ENCODE measurements at regions not wholly inside any gene's neighbourhood (a gene's known extent, or its start where the extent isn't known, plus 50 kb on each side); places are given as distances from the start of the nearest gene placed in this dataset.

DNA sequence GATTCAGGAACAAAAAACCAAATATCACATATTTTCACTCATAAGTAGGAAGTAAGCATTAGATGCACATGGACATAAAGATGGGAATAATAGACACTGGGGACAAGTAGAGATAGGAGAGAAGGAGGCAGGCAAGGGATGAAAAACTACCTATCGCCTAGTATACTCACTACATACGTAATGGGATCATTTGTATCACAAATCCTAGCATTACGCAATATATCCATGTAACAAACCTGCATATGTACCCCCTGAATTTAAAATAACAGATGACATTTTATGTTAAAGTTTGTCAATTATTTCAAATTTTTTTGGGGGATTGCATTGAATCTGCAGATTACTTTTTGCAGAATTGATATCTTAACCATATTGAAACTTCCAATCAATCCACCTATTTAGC is 660.5 kb upstream of the MAN1A1 start:
- no peak for DNase-seq

GRCh38 chr6:120005292-120005976 is 655.9 kb upstream of the MAN1A1 start:
- DNase-seq, result no peak

DNA sequence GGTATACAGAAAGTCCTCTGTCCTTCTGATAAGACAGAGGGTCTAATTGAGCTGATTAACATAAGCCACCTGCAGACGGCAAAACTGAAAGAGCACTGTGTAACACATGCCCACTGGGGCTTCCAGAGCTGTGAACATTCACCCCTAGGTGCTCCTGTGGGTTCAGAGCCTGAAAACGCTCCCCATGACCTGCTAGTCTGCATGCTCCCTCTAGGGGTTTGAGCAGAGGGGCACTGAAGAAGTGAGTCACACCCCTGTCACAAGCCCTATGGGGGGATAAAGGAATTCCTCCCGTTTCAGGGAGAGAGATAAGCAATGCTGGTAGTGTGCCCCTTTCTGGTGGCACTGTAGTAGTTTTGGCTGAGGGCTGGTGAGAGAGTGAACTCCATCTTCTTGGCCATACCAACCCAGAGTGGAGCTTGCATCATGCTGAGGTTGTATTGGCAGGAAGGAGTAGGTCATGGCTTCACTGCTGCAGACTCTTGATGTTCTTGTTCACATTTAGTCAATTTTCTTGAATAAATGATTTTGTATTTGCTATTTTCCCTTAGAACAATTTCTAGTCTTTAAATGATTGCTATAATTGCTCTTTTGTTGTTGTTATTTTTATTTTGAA is 637.5 kb upstream of the MAN1A1 start:
- no peak for DNase-seq

DNA sequence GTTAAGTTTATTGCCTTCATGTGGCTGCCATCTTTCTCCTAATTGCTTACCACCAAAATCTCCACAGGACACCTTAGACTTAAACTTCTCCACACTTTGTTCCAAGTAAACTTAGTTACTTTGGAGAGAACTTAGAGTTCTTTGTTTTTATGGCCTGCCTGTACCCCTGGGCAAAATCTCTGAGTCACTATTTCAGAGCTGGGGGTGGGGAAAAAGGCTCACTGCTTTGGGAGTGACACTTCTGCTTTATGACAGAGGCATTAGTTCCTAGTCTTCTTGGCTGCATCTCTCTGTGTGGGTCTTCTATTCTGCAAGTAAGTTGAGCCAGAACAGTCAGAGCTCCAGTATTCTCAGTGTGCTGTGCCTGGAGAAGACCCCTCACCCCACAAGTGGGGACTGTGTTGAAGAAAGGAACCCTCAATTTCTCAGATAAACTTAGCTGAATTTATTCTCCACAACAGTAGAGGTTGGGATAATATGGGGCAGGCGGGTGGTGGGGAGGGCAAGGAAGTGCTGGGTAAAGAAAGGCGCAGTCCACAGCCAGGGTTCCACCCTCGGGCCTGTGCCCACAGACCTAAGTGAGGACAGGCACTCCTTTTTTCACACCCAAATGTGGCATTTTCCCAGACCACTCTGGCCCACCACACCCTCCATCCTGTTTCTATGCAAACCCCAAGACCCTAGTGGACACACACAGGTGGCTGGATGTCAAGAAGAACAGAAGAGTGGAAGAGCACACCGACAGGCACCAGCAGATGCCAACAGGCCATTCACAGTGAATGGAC is 636.6 kb upstream of the MAN1A1 start:
- DNase-seq, result no peak

GRCh38 chr6:119980802-119981201 is 631.2 kb upstream of the MAN1A1 start:
- no peak for DNase-seq

DNA sequence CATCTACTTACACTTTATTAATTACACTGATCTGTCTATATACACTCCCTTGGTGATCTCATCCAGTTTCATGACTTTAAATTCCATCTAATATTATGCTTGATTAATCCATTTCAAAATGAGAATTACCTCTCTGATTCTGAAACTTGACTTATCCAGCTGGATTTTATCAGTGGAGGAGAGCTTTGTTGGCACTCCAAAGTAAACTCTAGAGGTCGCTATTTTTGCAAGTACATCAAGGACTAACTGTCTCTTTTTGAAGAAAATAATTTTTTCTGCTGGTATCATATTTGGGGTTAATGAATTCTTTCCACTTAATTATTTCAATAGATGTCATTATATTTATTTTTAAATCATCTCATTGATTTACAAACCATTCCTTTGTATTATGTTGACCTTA is 630.3 kb upstream of the MAN1A1 start:
- no peak for DNase-seq

- DNase-seq, result no peak
These were observed 628.8 kb upstream of the MAN1A1 start for GRCh38 chr6:119978274-119978889.

- no peak for DNase-seq
These were observed 625.0 kb upstream of the MAN1A1 start for GRCh38 chr6:119974430-119975159.

- DNase-seq, result no peak
These were observed 616.9 kb upstream of the MAN1A1 start for GRCh38 chr6:119966484-119966883.

GRCh38 chr6:119965900-119966299 is 616.3 kb upstream of the MAN1A1 start:
- DNase-seq, result no peak

- no peak for DNase-seq
These were observed 615.4 kb upstream of the MAN1A1 start for GRCh38 chr6:119965008-119965407.

DNA sequence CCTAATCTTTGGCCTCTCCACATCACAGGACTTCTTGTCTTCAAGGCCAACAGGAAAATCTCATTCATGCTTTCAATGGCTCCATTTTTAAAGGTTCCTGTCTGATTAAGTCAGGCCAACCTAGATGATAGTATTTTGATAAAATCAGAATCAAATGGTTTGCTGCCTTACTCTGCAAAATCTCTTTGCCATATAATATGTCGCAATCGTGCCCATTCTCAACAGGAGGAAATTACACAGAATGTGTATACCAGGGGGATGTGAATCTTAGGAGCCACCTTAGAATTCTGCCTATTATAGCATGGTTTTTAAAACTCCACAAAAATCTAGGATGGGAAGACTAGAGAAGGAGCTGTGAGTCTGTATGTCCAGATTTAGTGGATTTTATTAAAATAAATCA is 612.9 kb upstream of the MAN1A1 start:
- DNase-seq, result no peak

DNA sequence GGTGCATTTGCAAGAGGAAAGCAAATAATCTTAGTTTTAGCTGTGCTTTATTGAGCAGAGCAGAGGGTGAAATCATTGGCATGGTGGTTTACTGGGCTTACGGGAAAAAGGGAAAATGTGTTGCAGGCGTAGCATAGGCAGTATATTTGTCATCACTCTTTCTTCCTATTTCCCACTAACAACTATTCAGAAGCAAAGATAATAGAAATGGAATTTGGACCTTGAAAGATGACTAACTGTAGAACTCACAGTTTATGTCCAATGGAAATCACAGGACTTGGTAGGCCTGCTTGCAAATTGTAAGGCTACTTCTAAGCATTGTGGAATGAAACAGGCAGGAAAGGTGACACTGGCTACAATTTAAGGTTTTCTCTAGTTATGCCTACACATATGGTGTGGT is 611.9 kb upstream of the MAN1A1 start:
- no peak for DNase-seq

DNA sequence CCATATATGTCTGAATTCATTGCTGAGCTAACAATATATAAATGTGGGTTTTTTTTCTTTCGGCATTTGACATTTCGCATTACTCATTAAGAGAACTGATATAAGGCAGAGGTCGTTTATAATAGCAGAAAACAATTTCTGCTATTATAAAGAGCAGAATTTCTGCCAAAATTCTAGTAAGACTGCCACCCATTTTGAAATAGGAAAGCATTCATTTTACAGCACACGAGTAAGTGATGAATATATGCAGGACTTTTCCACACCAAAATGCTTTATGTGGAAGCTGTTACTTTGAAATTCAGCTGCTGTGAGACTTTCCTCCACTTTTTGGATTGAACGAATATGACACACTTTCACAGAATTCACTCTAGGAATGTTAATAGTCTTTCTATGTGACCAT is 610.9 kb upstream of the MAN1A1 start:
- no peak for DNase-seq

DNA sequence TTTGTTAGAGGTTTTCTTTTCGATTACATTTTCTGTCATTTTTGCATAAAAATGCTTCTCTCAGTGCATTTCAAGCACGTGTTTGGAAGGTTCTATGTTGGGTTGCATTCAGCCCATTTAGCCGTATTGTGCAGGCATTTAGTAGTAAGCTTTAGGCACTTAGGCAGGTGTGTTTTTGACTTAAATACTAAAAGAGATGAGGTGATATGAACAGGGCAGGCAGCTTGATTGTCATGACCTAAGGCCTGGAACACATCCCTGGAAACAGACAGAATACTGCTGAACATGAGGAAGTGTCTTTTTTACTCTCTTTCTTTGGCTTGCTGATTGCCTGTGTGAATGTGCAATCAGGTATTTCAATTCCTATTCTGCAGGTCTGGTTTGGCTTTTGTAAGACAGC is 610.5 kb upstream of the MAN1A1 start:
- DNase-seq, result no peak

GRCh38 chr6:119957195-119957594 is 607.6 kb upstream of the MAN1A1 start:
- no peak for DNase-seq

DNA sequence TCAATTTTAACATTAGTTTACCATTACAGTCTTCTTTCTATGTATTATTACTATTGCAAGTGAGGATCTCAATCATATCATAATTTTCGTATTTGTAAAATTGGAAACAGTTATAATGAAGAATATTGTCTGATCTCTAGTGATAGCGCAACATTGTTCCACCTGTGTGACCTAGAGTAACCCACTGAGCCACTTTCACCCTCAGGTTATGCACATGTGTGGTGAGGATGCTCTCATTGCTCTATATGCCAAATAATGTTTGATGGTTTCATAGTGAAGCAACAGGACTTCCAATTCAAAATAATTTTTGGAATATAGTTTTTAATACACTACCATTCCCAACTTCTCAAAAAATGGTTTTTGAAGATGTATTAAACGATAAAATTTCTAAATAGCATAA is 603.1 kb upstream of the MAN1A1 start:
- no peak for DNase-seq

DNA sequence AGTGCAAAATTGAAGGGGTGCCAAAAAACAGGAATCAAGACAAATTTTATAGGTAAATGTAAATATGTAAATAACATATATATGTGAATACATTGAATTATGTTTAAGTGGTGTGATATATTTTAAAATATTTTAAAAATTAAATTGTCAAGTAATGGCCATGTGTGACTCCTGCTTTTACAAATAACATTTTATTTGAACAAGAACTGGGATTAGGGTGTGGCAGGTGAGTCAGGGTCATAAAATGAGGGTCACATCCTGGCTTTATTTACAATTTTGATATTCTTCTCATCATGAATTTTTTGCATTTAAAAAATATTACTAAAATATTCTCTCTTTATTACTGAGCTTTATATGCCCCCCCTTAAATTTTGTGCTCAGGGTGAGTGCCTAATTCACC is 601.1 kb upstream of the MAN1A1 start:
- DNase-seq, result no peak

GRCh38 chr6:119942078-119942752 is 592.7 kb upstream of the MAN1A1 start:
- no peak for DNase-seq

GRCh38 chr6:119938752-119939151 is 589.2 kb upstream of the MAN1A1 start:
- no peak for DNase-seq

GRCh38 chr6:119934816-119935215 is 585.3 kb upstream of the MAN1A1 start:
- no peak for DNase-seq

DNA sequence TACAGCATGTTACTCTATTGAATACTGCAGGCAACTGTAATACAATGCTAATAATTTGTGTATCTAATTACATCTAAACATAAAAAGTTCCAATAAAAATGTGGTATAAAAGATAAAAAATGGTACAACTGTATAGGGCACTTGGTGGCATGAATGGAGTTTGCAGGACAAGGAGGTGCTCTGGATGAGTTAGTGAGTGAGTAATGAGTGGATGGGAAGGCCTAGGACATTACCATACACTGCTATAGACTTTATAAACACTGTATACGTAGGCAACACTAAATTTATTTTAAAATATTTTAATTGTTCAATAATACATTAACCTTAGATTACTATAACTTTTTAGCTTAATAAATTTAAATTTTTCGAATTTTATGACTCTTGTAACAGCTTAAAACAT is 579.6 kb upstream of the MAN1A1 start:
- DNase-seq, result no peak

Measured in CD4-positive, alpha-beta T cell treated with Interleukin-4 for 4 hours (primary cell).